ENCODE measurements at regions not wholly inside any gene's neighbourhood (a gene's known extent, or its start where the extent isn't known, plus 50 kb on each side); places are given as distances from the start of the nearest gene placed in this dataset.

- TF ChIP-seq, protein P1, sequence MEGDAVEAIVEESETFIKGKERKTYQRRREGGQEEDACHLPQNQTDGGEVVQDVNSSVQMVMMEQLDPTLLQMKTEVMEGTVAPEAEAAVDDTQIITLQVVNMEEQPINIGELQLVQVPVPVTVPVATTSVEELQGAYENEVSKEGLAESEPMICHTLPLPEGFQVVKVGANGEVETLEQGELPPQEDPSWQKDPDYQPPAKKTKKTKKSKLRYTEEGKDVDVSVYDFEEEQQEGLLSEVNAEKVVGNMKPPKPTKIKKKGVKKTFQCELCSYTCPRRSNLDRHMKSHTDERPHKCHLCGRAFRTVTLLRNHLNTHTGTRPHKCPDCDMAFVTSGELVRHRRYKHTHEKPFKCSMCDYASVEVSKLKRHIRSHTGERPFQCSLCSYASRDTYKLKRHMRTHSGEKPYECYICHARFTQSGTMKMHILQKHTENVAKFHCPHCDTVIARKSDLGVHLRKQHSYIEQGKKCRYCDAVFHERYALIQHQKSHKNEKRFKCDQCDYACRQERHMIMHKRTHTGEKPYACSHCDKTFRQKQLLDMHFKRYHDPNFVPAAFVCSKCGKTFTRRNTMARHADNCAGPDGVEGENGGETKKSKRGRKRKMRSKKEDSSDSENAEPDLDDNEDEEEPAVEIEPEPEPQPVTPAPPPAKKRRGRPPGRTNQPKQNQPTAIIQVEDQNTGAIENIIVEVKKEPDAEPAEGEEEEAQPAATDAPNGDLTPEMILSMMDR (conservative IDR thresholded peaks at IDR 0.05): no peak
- H3K27ac ChIP-seq: no peak overlapping the region
Measured at GRCh38 chr20:6975311-6975710, 207.8 kb downstream of the BMP2 start.

DNA sequence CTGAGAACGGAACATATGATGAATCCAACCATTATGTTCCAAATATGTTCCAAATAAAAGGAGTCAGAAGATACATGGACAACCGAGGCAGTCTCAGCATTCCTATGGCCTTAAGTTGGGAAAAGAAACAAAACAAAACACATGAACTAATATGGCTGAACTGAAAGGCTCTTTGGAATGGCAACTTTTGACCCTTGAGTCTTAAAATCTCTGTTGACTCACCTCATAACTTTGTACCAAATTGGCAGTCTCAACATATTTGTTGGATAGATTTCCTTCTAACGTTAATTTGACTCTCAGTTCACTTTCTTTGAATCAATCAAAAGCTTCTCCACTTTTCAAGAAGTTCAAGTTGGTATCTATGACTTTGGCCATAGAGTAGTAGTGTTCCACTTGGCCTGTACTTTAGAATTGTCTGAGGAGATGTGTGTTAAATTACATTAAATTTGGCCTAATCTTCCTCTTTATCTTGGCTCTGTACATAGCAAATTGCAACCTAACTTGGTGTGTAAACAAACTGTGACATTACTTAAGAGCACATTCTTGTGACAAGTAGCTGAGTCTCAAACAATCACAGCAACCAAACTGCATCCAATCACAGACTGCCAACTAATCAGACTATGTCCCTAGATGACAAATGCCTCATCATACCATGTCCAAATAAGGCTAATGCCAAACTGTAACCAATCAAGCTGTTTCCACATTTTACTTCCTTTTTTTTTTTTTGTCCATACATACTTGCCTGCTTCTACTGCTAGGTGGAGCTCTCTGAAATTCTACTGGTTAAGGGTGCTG lies 208.8 kb downstream of the BMP2 start:
- H3K27ac ChIP-seq: no peak overlapping the region
- TF ChIP-seq, protein P1 (conservative IDR thresholded peaks at IDR 0.05): no peak

GRCh38 chr20:6979621-6980020 lies 212.1 kb downstream of the BMP2 start:
- no peak overlapping the region for H3K27ac ChIP-seq
- TF ChIP-seq, protein P1 (conservative IDR thresholded peaks at IDR 0.05): no peak

- H3K27ac ChIP-seq: no peak overlapping the region
- TF ChIP-seq, protein P1 (conservative IDR thresholded peaks at IDR 0.05): no peak
Measured at GRCh38 chr20:6993011-6993410, 225.5 kb downstream of the BMP2 start.

DNA sequence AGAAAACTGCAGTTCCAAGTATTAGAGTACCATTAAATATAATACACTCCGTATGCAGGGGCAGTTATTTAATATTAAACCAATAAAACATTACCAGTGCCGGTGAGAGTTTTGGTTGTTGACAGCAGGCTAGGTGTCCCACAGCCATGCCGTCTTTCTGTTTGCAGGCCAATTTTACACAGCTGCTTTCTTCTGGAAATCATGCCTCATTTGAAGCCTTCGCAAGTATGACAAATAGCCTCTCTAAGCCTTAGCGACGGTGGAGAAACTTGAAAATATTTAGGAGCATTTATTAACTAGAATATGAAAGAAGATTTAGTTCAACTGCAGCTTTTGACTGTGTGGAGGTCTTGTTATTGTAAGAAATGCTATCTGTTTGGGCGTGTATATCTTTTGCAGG lies 226.0 kb downstream of the BMP2 start:
- TF ChIP-seq, protein P1 (conservative IDR thresholded peaks at IDR 0.05): no peak

GRCh38 chr20:6994452-6994851 lies 227.0 kb downstream of the BMP2 start:
- TF ChIP-seq, protein P1 (conservative IDR thresholded peaks at IDR 0.05): no peak

More for the DNA sequence above, 226.0 kb downstream of the BMP2 start:
- H3K27ac ChIP-seq: no peak overlapping the region

GRCh38 chr20:6998909-6999308 lies 231.4 kb downstream of the BMP2 start:
- H3K27ac ChIP-seq: no peak overlapping the region
- TF ChIP-seq, protein P1 (conservative IDR thresholded peaks at IDR 0.05): no peak

More at GRCh38 chr20:6994452-6994851, 227.0 kb downstream of the BMP2 start:
- H3K27ac ChIP-seq: no peak overlapping the region
